ENCODE measurements at regions not wholly inside any gene's neighbourhood (a gene's known extent, or its start where the extent isn't known, plus 50 kb on each side); places are given as distances from the start of the nearest gene placed in this dataset.

- H3K4me1 ChIP-seq, result no peaks in the 10 kb centered on the region
- TF ChIP-seq CTCF (IDR thresholded peaks at IDR 0.05) (no peak), POLR2A (IDR thresholded peaks at IDR 0.05) (no peak)
- no peak overlapping the region for H3K27ac ChIP-seq
- H3K4me3 ChIP-seq, result no peak overlapping the region
- H3K9me3 ChIP-seq, result no peaks in the 10 kb centered on the region
- WGBS (ENCODE audit: insufficient coverage, low coverage, low lambda C conversion rate, missing lambda C conversion rate), result 56% methylated on average over 2 of the region's 2 CpGs
- ATAC-seq, result no peak
- no peaks in the 10 kb centered on the region for H3K27me3 ChIP-seq
- DNase-seq, result no peak
- H3K36me3 ChIP-seq, result no peaks in the 10 kb centered on the region
- intact Hi-C loops (cut with DNase I), result no loop called here
Observed at GRCh38 chr2:12027136-12027535, 280.7 kb downstream of the LPIN1 start.

GRCh38 chr2:12031866-12032265 lies 285.4 kb downstream of the LPIN1 start:
- H3K4me3 ChIP-seq, result no peak overlapping the region
- no peaks in the 10 kb centered on the region for H3K4me1 ChIP-seq
- H3K27me3 ChIP-seq, result no peaks in the 10 kb centered on the region
- H3K36me3 ChIP-seq, result no peaks in the 10 kb centered on the region
- no peak for TF ChIP-seq CTCF (IDR thresholded peaks at IDR 0.05)
- no peak for TF ChIP-seq POLR2A (IDR thresholded peaks at IDR 0.05)
- WGBS (ENCODE audit: insufficient coverage, low coverage, low lambda C conversion rate, missing lambda C conversion rate), result 64% methylated on average over 3 of the region's 4 CpGs
- DNase-seq, result no peak
- no peak for ATAC-seq
- no peak overlapping the region for H3K27ac ChIP-seq
- no peaks in the 10 kb centered on the region for H3K9me3 ChIP-seq
- intact Hi-C loops (cut with DNase I), result no loop called here

- TF ChIP-seq POLR2A (IDR thresholded peaks at IDR 0.05), result no peak
- no peak for TF ChIP-seq CTCF (IDR thresholded peaks at IDR 0.05)
- intact Hi-C loops (cut with DNase I), result no loop called here
- DNase-seq (no peak), ATAC-seq (peak in 1 of 4 donors; percentile 29)
- Histone ChIP-seq H3K27ac (no peak overlapping the region), H3K36me3 (no peaks in the 10 kb centered on the region), H3K4me1 (no peaks in the 10 kb centered on the region), H3K4me3 (no peak overlapping the region), H3K27me3 (no peaks in the 10 kb centered on the region), H3K9me3 (no peaks in the 10 kb centered on the region)
- 66% methylated on average over 3 of the region's 3 CpGs for WGBS (ENCODE audit: insufficient coverage, low coverage, low lambda C conversion rate, missing lambda C conversion rate)
Observed at GRCh38 chr2:12032398-12032797, 286.0 kb downstream of the LPIN1 start.

GRCh38 chr2:12032975-12033374 lies 286.5 kb downstream of the LPIN1 start:
- H3K4me3 ChIP-seq, result no peak overlapping the region
- no peak overlapping the region for H3K27ac ChIP-seq
- no peaks in the 10 kb centered on the region for H3K4me1 ChIP-seq
- intact Hi-C loops (cut with DNase I), result no loop called here
- H3K36me3 ChIP-seq, result no peaks in the 10 kb centered on the region
- H3K9me3 ChIP-seq, result no peaks in the 10 kb centered on the region
- DNase-seq (no peak), ATAC-seq (peak in 1 of 4 donors; percentile 60)
- WGBS (ENCODE audit: insufficient coverage, low coverage, low lambda C conversion rate, missing lambda C conversion rate), result 0% methylated on average over 1 of the region's 2 CpGs
- no peak for TF ChIP-seq CTCF (IDR thresholded peaks at IDR 0.05)
- no peak for TF ChIP-seq POLR2A (IDR thresholded peaks at IDR 0.05)
- no peaks in the 10 kb centered on the region for H3K27me3 ChIP-seq

GRCh38 chr2:12033494-12033893 lies 287.1 kb downstream of the LPIN1 start:
- Histone ChIP-seq H3K36me3 (no peaks in the 10 kb centered on the region), H3K9me3 (no peaks in the 10 kb centered on the region), H3K4me3 (no peak overlapping the region), H3K4me1 (no peaks in the 10 kb centered on the region), H3K27ac (no peak overlapping the region), H3K27me3 (no peaks in the 10 kb centered on the region)
- intact Hi-C loops (cut with DNase I), result no loop called here
- ATAC-seq (no peak), DNase-seq (no peak)
- TF ChIP-seq POLR2A (IDR thresholded peaks at IDR 0.05), result no peak
- 90% methylated on average over 6 of the region's 6 CpGs for WGBS (ENCODE audit: insufficient coverage, low coverage, low lambda C conversion rate, missing lambda C conversion rate)

Data from right lobe of liver (tissue), 6 donors.